BJ (cell line): ENCODE measurements at regions not wholly inside any gene's neighbourhood (a gene's known extent, or its start where the extent isn't known, plus 50 kb on each side); places are given as distances from the start of the nearest gene placed in this dataset.
A peak's percentile ranks its signal among the peaks of the same experiment; 100 is the strongest.
"Not testable (repeated sequence)": the region's sequence is repeated elsewhere in the genome, so short reads cannot be mapped to it uniquely, and the experiment has no call there.

ENCODE experiments used
- CTCF ChIA-PET: fragments of 350-600 bp; formaldehyde crosslinking; extraction: SDS; loops from one replicate; lab custom pipeline; 2021; ENCODE audit warnings: antibody characterized with exemption, inconsistent platforms; lab: Yijun Ruan, JAX
- POLR2A ChIA-PET: fragments of 300-600 bp; sonication (Branson Sonifier 250); formaldehyde crosslinking; extraction: SDS; loops from one replicate; lab custom pipeline; 2021; ENCODE audit warnings: antibody characterized with exemption; lab: Charles Lee
- DNase-seq: peaks from one replicate; pipeline ENCODE4 v3.0.0-alpha.2; 2011; ENCODE audit warnings: low read depth
- H3K27me3 ChIP-seq: 2 replicates; pipeline ENCODE4 v1.6.0; 2011; ENCODE audit warnings: low read length; ENCODE audit not compliant: control insufficient read depth, insufficient read depth
- H3K36me3 ChIP-seq: 2 replicates; pipeline ENCODE4 v1.5.1; 2011; ENCODE audit warnings: low read length; ENCODE audit not compliant: control insufficient read depth, insufficient read depth
- H3K4me3 ChIP-seq: 2 replicates; pipeline ENCODE4 v1.5.1; 2011; ENCODE audit warnings: low read depth, mild to moderate bottlenecking, control low read depth, low read length
- TF ChIP-seq, protein P1 (sequence below): IDR thresholded peaks from 2 replicates; pipeline ENCODE4 v1.5.1; 2011; ENCODE audit warnings: low read depth, mild to moderate bottlenecking, control low read depth, inconsistent platforms, low read length, moderate library complexity; ENCODE audit not compliant: insufficient read depth

DNA sequence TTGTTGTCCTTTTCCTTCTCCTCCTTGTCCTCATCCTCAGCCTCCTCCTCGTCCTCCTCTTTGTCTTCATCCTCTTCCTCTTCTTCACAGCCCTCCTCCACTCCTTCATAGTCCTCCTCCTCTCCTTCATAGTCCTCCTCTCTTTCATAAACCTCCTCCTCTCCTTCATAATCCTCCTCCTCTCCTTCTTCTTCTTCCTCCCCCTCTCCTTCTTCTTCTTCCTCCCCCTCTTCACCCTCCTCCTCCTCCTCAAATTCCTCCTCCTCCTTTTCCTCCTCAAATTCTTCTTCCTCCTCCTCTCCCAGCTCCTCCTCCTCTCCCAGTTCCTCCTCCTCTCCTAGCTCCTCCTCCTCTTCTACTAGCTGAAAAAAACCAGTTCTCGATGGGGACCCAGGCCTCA, 143.8 kb upstream of the RADX start:
- Histone ChIP-seq H3K4me3 (no peak overlapping the region), H3K27me3 (no peaks in the 10 kb centered on the region), H3K36me3 (no peaks in the 10 kb centered on the region)
- ChIA-PET POLR2A (no interaction called here), CTCF (no interaction called here)
- no peak for DNase-seq
- TF ChIP-seq, protein P1, sequence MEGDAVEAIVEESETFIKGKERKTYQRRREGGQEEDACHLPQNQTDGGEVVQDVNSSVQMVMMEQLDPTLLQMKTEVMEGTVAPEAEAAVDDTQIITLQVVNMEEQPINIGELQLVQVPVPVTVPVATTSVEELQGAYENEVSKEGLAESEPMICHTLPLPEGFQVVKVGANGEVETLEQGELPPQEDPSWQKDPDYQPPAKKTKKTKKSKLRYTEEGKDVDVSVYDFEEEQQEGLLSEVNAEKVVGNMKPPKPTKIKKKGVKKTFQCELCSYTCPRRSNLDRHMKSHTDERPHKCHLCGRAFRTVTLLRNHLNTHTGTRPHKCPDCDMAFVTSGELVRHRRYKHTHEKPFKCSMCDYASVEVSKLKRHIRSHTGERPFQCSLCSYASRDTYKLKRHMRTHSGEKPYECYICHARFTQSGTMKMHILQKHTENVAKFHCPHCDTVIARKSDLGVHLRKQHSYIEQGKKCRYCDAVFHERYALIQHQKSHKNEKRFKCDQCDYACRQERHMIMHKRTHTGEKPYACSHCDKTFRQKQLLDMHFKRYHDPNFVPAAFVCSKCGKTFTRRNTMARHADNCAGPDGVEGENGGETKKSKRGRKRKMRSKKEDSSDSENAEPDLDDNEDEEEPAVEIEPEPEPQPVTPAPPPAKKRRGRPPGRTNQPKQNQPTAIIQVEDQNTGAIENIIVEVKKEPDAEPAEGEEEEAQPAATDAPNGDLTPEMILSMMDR, result no peak

DNA sequence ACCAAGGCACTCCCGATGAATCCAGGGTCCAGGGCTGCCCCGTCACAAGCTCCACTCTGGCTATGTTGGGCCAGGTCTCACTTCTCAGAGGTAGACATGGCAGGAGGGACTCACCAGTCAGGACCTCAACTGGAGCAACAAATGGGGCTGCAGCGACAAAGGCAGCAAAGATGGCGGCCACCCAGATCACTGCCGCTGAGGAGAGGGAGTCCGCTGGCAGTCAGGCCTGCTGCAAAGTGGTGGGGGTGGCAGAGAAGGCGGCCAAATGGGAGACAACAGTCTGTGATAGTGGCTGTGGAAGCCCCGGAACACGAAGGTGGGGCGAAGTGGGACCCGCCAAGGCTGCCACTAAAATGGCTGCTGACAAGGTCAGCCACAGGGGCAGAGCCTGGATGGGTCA, 143.3 kb upstream of the RADX start:
- Histone ChIP-seq H3K36me3 (no peaks in the 10 kb centered on the region), H3K27me3 (no peaks in the 10 kb centered on the region), H3K4me3 (no peak overlapping the region)
- POLR2A ChIA-PET, result no interaction called here
- CTCF ChIA-PET, result no interaction called here
- DNase-seq, result no peak
- TF ChIP-seq, protein P1, result no peak

GRCh38 chrX:106479920-106480319, 131.9 kb upstream of the RADX start:
- no peak overlapping the region for H3K4me3 ChIP-seq
- H3K27me3 ChIP-seq, result no peaks in the 10 kb centered on the region
- TF ChIP-seq, protein P1, result no peak
- H3K36me3 ChIP-seq, result no peaks in the 10 kb centered on the region
- ChIA-PET CTCF (interaction anchor here (1.7 to 3.0 kb wide), 2 partner anchors 272 to 273 kb away, joined by 6 to 14 read pairs; no protein-coding TSS in a partner anchor), POLR2A (no interaction called here)
- no peak for DNase-seq

DNA sequence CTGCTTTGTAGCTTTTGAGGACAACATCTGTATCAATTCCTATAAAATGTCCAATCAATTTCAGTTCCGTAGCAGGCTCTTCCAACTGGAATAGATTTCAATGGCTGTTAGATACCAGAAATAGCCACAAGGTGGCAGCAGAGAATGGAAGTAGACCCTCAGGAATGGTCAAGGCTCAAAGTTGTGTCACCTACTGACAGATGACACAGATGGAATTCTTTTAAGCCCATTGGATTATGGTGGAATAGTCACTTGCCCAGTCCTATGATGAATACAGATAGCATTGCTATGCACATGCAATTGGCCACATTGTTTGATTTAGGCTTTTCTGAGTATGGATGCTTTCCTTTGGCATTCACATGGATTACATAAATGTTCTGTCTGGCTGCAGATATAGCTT, 130.4 kb upstream of the RADX start:
- H3K27me3 ChIP-seq, result no peaks in the 10 kb centered on the region
- no peak for DNase-seq
- H3K4me3 ChIP-seq, result no peak overlapping the region
- ChIA-PET POLR2A (no interaction called here), CTCF (interaction anchor here (0.7 to 3.0 kb wide), 10 partner anchors 9 to 318 kb away, joined by 3 to 14 read pairs (median 4); no protein-coding TSS in a partner anchor)
- no peaks in the 10 kb centered on the region for H3K36me3 ChIP-seq
- TF ChIP-seq, protein P1, result peak; percentile 52

DNA sequence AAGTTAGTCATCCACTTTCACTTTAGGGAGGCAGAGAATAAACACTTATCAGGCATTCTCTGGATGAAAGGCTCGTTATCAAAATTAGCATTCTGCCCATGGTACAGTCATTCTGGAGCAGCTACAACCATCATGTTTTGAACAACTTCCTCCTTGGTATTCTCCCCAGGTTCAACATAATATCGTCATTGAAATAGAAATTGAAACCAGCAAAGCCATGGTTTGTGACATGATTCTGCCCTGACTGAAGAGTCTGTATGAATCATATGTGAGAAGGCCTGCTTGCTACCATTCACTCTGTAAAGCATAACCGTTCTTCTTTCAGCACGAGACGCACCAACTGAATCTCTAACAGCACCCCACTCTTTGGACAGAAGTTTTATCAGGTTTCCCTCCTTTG, 127.5 kb upstream of the RADX start:
- Histone ChIP-seq H3K36me3 (no peaks in the 10 kb centered on the region), H3K4me3 (no peak overlapping the region), H3K27me3 (no peaks in the 10 kb centered on the region)
- no peak for DNase-seq
- ChIA-PET CTCF (no interaction called here), POLR2A (no interaction called here)
- TF ChIP-seq, protein P1, result no peak

DNA sequence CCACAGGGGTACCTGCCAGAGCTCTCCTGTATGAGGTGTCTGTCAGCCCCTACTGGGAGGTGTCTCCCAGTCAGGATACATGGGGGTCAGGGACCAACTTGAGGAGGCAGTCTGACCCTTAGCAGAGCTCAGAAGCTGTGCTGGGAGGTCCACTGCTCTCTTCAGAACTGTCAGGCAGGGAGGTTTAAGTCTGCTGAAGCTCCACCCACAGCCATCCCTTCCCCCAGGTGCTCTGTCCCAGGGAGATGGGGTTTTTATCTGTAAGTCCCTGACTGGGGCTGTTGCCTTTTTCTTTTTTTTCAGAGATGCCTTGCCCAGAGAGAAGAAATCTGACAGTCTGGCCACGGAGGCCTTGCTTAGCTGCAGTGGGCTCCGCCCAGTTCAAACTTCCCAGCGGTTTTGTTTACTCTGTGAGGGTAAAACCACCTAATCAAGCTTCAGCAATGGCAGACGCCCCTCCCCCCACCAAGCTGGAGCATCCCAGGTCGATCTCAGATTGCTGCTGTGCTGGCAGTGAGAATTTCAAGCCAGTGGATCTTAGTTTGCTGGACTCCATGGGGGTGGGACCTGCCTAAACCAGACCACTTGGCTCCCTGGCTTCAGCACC, 118.5 kb upstream of the RADX start:
- CTCF ChIA-PET, DNase-seq, H3K36me3 ChIP-seq, H3K4me3 ChIP-seq, H3K27me3 ChIP-seq, POLR2A ChIA-PET: not testable (repeated sequence)
